ENCODE measurements at regions not wholly inside any gene's neighbourhood (a gene's known extent, or its start where the extent isn't known, plus 50 kb on each side); places are given as distances from the start of the nearest gene placed in this dataset.

DNA sequence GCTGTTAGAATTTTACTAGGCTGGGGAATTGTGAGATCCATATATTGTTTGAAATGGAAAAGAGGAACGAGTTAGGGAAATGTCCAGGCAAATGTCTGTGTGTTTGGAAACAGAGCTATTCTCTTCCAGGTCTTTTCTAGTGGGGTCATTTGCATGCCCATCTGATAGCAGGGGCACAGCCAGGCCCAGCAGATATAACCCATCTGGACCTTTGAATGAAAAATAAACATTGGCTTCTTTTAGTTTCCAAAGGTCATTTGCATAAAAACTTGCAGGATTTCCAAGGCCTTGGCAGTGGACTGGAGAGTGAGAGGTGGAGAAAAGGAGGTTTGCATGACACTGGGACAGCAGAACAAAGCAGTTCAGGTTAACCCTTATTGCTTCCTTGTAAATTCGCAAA, 188.0 kb upstream of the GPR26 start:
- TF ChIP-seq, protein P1, sequence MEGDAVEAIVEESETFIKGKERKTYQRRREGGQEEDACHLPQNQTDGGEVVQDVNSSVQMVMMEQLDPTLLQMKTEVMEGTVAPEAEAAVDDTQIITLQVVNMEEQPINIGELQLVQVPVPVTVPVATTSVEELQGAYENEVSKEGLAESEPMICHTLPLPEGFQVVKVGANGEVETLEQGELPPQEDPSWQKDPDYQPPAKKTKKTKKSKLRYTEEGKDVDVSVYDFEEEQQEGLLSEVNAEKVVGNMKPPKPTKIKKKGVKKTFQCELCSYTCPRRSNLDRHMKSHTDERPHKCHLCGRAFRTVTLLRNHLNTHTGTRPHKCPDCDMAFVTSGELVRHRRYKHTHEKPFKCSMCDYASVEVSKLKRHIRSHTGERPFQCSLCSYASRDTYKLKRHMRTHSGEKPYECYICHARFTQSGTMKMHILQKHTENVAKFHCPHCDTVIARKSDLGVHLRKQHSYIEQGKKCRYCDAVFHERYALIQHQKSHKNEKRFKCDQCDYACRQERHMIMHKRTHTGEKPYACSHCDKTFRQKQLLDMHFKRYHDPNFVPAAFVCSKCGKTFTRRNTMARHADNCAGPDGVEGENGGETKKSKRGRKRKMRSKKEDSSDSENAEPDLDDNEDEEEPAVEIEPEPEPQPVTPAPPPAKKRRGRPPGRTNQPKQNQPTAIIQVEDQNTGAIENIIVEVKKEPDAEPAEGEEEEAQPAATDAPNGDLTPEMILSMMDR (CRISPR knock-in tag; IDR thresholded peaks at IDR 0.05), result no peak
- TF ChIP-seq FOXA1 (IDR thresholded peaks at IDR 0.05) (no peak), FOXA1 (CRISPR knock-in tag; IDR thresholded peaks at IDR 0.05) (no peak), CBX2 (IDR thresholded peaks at IDR 0.05; ENCODE audit: low read depth, low read length) (no peak), CBX2 (CRISPR knock-in tag; IDR thresholded peaks at IDR 0.05; ENCODE audit: low read depth) (no peak), POLR2A (IDR thresholded peaks at IDR 0.05; ENCODE audit: insufficient read depth in 1 of 2, low read depth in 2 of 2, low read length in 2 of 2) (no peak), SMC3 (IDR thresholded peaks at IDR 0.05; ENCODE audit: low read length) (no peak), CREM (IDR thresholded peaks at IDR 0.05) (no peak), CREM (CRISPR knock-in tag; IDR thresholded peaks at IDR 0.05) (no peak), ZNF331 (CRISPR knock-in tag; IDR thresholded peaks at IDR 0.05) (no peak), HOXA7 (CRISPR knock-in tag; IDR thresholded peaks at IDR 0.05) (no peak), NPAS2 (CRISPR knock-in tag; IDR thresholded peaks at IDR 0.05; ENCODE audit: borderline replicate concordance) (no peak), ZNF343 (CRISPR knock-in tag; IDR thresholded peaks at IDR 0.05) (no peak)
- TF ChIP-seq, protein P2, sequence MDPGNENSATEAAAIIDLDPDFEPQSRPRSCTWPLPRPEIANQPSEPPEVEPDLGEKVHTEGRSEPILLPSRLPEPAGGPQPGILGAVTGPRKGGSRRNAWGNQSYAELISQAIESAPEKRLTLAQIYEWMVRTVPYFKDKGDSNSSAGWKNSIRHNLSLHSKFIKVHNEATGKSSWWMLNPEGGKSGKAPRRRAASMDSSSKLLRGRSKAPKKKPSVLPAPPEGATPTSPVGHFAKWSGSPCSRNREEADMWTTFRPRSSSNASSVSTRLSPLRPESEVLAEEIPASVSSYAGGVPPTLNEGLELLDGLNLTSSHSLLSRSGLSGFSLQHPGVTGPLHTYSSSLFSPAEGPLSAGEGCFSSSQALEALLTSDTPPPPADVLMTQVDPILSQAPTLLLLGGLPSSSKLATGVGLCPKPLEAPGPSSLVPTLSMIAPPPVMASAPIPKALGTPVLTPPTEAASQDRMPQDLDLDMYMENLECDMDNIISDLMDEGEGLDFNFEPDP (CRISPR knock-in tag; conservative IDR thresholded peaks at IDR 0.05), result no peak

Data from HepG2 (cell line).